Neuronal stem cell (in vitro differentiated cells): ENCODE measurements at regions not wholly inside any gene's neighbourhood (a gene's known extent, or its start where the extent isn't known, plus 50 kb on each side); places are given as distances from the start of the nearest gene placed in this dataset.

Experiments used
- DNase-seq: peaks from one replicate; pipeline ENCODE4 v3.0.0-alpha.2; 2013; ENCODE audit warnings: low spot score
- H2AFZ ChIP-seq: one replicate; pipeline ENCODE4 v1.6.1; 2013; ENCODE audit warnings: mild to moderate bottlenecking, low read length, inconsistent platforms
- H2AK5ac ChIP-seq: 2 replicates; pipeline ENCODE4 v1.6.1; 2013; ENCODE audit warnings: low read depth, mild to moderate bottlenecking, inconsistent platforms, low read length, moderate library complexity, mixed read lengths
- H2BK120ac ChIP-seq: 2 replicates; pipeline ENCODE4 v1.6.1; 2013; ENCODE audit warnings: low read depth, mild to moderate bottlenecking, inconsistent platforms, low read length, moderate library complexity, mixed read lengths
- H2BK12ac ChIP-seq: one replicate; pipeline ENCODE4 v1.6.1; 2013; ENCODE audit warnings: low read length, inconsistent platforms
- H2BK15ac ChIP-seq: 2 replicates; pipeline ENCODE4 v1.6.1; 2013; ENCODE audit warnings: mild to moderate bottlenecking, low read length, inconsistent platforms, mixed read lengths
- H2BK5ac ChIP-seq: one replicate; pipeline ENCODE4 v1.6.1; 2013; ENCODE audit warnings: inconsistent platforms, mild to moderate bottlenecking, low read length, moderate library complexity
- H3K14ac ChIP-seq: one replicate; pipeline ENCODE4 v1.6.1; 2013; ENCODE audit warnings: low read length, inconsistent platforms
- H3K18ac ChIP-seq: 2 replicates; pipeline ENCODE4 v1.6.1; 2013; ENCODE audit warnings: low read length, inconsistent platforms
- H3K23ac ChIP-seq: 2 replicates; pipeline ENCODE4 v1.6.1; 2013; ENCODE audit warnings: low read depth, mild to moderate bottlenecking, mixed read lengths, low read length, inconsistent platforms; ENCODE audit not compliant: poor library complexity
- H3K27ac ChIP-seq: replicated peaks from 3 replicates; pipeline ENCODE4 v1.5.1; 2013; ENCODE audit warnings: low read length, inconsistent platforms
- H3K27me3 ChIP-seq, 3 experiments: 2 replicates each; pipeline ENCODE4 v1.6.1; 2013; ENCODE audit warnings: low read length in 3 of 3, mild to moderate bottlenecking in 2 of 3, inconsistent platforms in 1 of 3, low read depth in 1 of 3, mixed read lengths in 1 of 3, moderate library complexity in 1 of 3; ENCODE audit not compliant: control insufficient read depth in 3 of 3, insufficient read depth in 3 of 3
- H3K36me3 ChIP-seq, 2 donors: replicated peaks in 1 of 2; 2 replicates each; pipeline ENCODE4 v1.6.1; 2013; ENCODE audit warnings: low read length in 2 of 2; ENCODE audit not compliant: control insufficient read depth in 2 of 2, insufficient read depth in 2 of 2
- H3K4ac ChIP-seq: 2 replicates; pipeline ENCODE4 v1.6.1; 2013; ENCODE audit warnings: inconsistent platforms, mild to moderate bottlenecking, low read length, moderate library complexity
- H3K4me1 ChIP-seq, 2 donors: 1 replicate in 1 of 2; 2 replicates in 1 of 2; pipeline ENCODE4 v1.6.1; 2013; ENCODE audit warnings: low read length in 2 of 2, low read depth in 1 of 2; ENCODE audit not compliant: control insufficient read depth in 2 of 2, insufficient read depth in 1 of 2
- H3K4me2 ChIP-seq: one replicate; pipeline ENCODE4 v1.6.1; 2013; ENCODE audit warnings: mild to moderate bottlenecking, low read length, inconsistent platforms; ENCODE audit not compliant: insufficient read depth, poor library complexity, severe bottlenecking
- H3K4me3 ChIP-seq, 2 donors: 2 replicates each; pipeline ENCODE4 v1.5.1; 2013; ENCODE audit warnings: low read length in 2 of 2, mild to moderate bottlenecking in 2 of 2, inconsistent platforms in 1 of 2, moderate library complexity in 1 of 2
- H3K79me1 ChIP-seq: one replicate; pipeline ENCODE4 v1.6.1; 2013; ENCODE audit warnings: low read depth, mild to moderate bottlenecking, inconsistent platforms, low read length, moderate library complexity
- H3K9ac ChIP-seq: one replicate; pipeline ENCODE4 v1.6.1; 2013; ENCODE audit warnings: mild to moderate bottlenecking, low read depth, low read length, inconsistent platforms; ENCODE audit not compliant: poor library complexity
- H3K9me3 ChIP-seq, 2 donors: replicated peaks in 1 of 2; 2 replicates each; pipeline versions ENCODE3 to v1.6.1; 2013; ENCODE audit warnings: low read length in 2 of 2, mild to moderate bottlenecking in 2 of 2, inconsistent platforms in 1 of 2, low read depth in 1 of 2, mixed read lengths in 1 of 2, moderate library complexity in 1 of 2; ENCODE audit not compliant: control insufficient read depth in 2 of 2, insufficient read depth in 1 of 2
- H4K8ac ChIP-seq: one replicate; pipeline ENCODE4 v1.6.1; 2013; ENCODE audit warnings: low read depth, mild to moderate bottlenecking, inconsistent platforms, low read length, moderate library complexity
- H4K91ac ChIP-seq: one replicate; pipeline ENCODE4 v1.6.1; 2013; ENCODE audit warnings: low read length, low read depth, mild to moderate bottlenecking, inconsistent platforms; ENCODE audit not compliant: poor library complexity
- WGBS, 2 donors: extraction: QIAGEN DNeasy Blood & Tissue Kit; methylation state at CpG; one replicate each; pipeline ENCODE4 v1.1.7; 2013; ENCODE audit warnings: missing lambda C conversion rate in 2 of 2, mixed read lengths in 1 of 2; ENCODE audit not compliant: insufficient read length in 2 of 2, insufficient replicate concordance in 1 of 2; ENCODE audit errors: extremely low coverage in 2 of 2; 5-methylcytosine and 5-hydroxymethylcytosine counted together

- Histone ChIP-seq H4K8ac (no peak overlapping the region), H3K27ac (no peak overlapping the region), H2BK5ac (no peak overlapping the region), H3K4me3 (no peak overlapping the region), H3K9me3 (no peaks in the 10 kb centered on the region), H3K9ac (no peak overlapping the region), H2AFZ (no peak overlapping the region), H2BK120ac (no peak overlapping the region), H3K14ac (no peak overlapping the region), H2BK15ac (no peak overlapping the region), H3K23ac (no peak overlapping the region), H3K36me3 (no peaks in the 10 kb centered on the region), H4K91ac (no peak overlapping the region), H3K4ac (no peak overlapping the region), H3K79me1 (no peaks in the 10 kb centered on the region), H2AK5ac (no peak overlapping the region), H3K4me1 (no peaks in the 10 kb centered on the region), H3K4me2 (no peak overlapping the region), H3K18ac (no peak overlapping the region), H3K27me3 (no peaks in the 10 kb centered on the region), H2BK12ac (no peak overlapping the region)
- peak; percentile 39 for DNase-seq
- no CpG with 5 or more reads among the region's 1 CpG for WGBS, 2 donors
Observed at GRCh38 chr3:39000008-39000450, 51.7 kb downstream of the SCN11A start.

- Histone ChIP-seq H4K91ac (no peak overlapping the region), H3K18ac (no peak overlapping the region), H2BK15ac (no peak overlapping the region), H3K4me2 (no peak overlapping the region), H2BK12ac (no peak overlapping the region), H3K27ac (no peak overlapping the region), H3K23ac (no peak overlapping the region), H3K4ac (no peak overlapping the region), H3K4me1 (no peaks in the 10 kb centered on the region), H3K36me3 (no peaks in the 10 kb centered on the region), H2BK5ac (no peak overlapping the region), H3K9ac (no peak overlapping the region), H2AFZ (no peak overlapping the region), H2BK120ac (no peak overlapping the region), H2AK5ac (no peak overlapping the region), H4K8ac (no peak overlapping the region), H3K9me3 (no peaks in the 10 kb centered on the region), H3K14ac (no peak overlapping the region), H3K4me3 (no peak overlapping the region), H3K79me1 (no peaks in the 10 kb centered on the region), H3K27me3 (no peaks in the 10 kb centered on the region)
- WGBS, 2 donors, result no CpG with 5 or more reads among the region's 3 CpGs
- DNase-seq, result no peak
Observed at GRCh38 chr3:38998086-38998485, 53.7 kb downstream of the SCN11A start.

GRCh38 chr3:38996193-38996592 lies 55.6 kb downstream of the SCN11A start:
- H3K9ac ChIP-seq, result no peak overlapping the region
- WGBS, 2 donors, result no CpG with 5 or more reads among the region's 1 CpG
- no peak overlapping the region for H3K4ac ChIP-seq
- H3K36me3 ChIP-seq, result no peaks in the 10 kb centered on the region
- no peak overlapping the region for H2BK5ac ChIP-seq
- no peak overlapping the region for H4K91ac ChIP-seq
- no peak overlapping the region for H4K8ac ChIP-seq
- no peak overlapping the region for H2BK120ac ChIP-seq
- H3K79me1 ChIP-seq, result no peaks in the 10 kb centered on the region
- no peak for DNase-seq
- H2BK15ac ChIP-seq, result no peak overlapping the region
- peaks cover 0 to under 1% of the 10 kb centered on the region in 2 donors for H3K4me1 ChIP-seq
- no peak overlapping the region for H3K4me3 ChIP-seq
- H3K4me2 ChIP-seq, result no peak overlapping the region
- H3K9me3 ChIP-seq, result no peaks in the 10 kb centered on the region
- no peak overlapping the region for H3K23ac ChIP-seq
- no peak overlapping the region for H3K27ac ChIP-seq
- no peak overlapping the region for H2AFZ ChIP-seq
- H3K18ac ChIP-seq, result no peak overlapping the region
- no peak overlapping the region for H2AK5ac ChIP-seq
- no peak overlapping the region for H2BK12ac ChIP-seq
- H3K27me3 ChIP-seq, result no peaks in the 10 kb centered on the region
- H3K14ac ChIP-seq, result no peak overlapping the region

- no peaks in the 10 kb centered on the region for H3K27me3 ChIP-seq
- WGBS, 2 donors, result no CpG with 5 or more reads among the region's 3 CpGs
- no peak overlapping the region for H3K4me2 ChIP-seq
- peaks cover 3 to 12% of the 10 kb centered on the region in 2 donors for H3K4me1 ChIP-seq
- no peak overlapping the region for H2BK120ac ChIP-seq
- H3K14ac ChIP-seq, result no peak overlapping the region
- no peak overlapping the region for H3K4ac ChIP-seq
- H2BK15ac ChIP-seq, result no peak overlapping the region
- no peak for DNase-seq
- no peaks in the 10 kb centered on the region for H3K79me1 ChIP-seq
- H3K36me3 ChIP-seq, result no peaks in the 10 kb centered on the region
- no peak overlapping the region for H3K23ac ChIP-seq
- no peak overlapping the region for H3K4me3 ChIP-seq
- no peak overlapping the region for H3K18ac ChIP-seq
- H2BK5ac ChIP-seq, result no peak overlapping the region
- no peak overlapping the region for H2AK5ac ChIP-seq
- no peak overlapping the region for H3K27ac ChIP-seq
- H3K9ac ChIP-seq, result no peak overlapping the region
- H3K9me3 ChIP-seq, result no peaks in the 10 kb centered on the region
- no peak overlapping the region for H4K91ac ChIP-seq
- H2BK12ac ChIP-seq, result no peak overlapping the region
- H2AFZ ChIP-seq, result no peak overlapping the region
- H4K8ac ChIP-seq, result no peak overlapping the region
Observed at GRCh38 chr3:38994251-38994650, 57.5 kb downstream of the SCN11A start.
